ENCODE measurements at regions not wholly inside any gene's neighbourhood (a gene's known extent, or its start where the extent isn't known, plus 50 kb on each side); places are given as distances from the start of the nearest gene placed in this dataset.

- DNase-seq (ENCODE audit: low spot score): no peak
Observed at GRCh38 chr13:85537601-85538000, 261.6 kb downstream of the SLITRK6 start.

DNA sequence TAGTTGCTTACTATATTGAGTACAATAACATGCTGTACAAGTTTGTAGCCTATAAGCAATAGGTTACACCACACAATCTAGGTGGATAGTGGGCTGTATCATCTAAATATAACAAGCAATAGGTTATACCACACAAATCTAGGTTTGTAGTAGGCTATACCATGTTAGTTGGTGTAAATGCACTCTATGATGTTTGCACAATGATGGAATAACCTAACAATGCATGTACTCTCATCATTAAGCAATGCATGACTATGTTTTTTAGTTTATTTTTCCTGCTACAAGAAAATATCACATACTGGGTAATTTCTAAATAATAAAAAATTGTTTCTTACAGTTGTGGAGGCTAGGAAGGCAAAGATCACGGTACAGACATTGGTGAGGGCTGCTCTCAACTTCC, 262.5 kb downstream of the SLITRK6 start:
- DNase-seq (ENCODE audit: low spot score): no peak

GRCh38 chr13:85535316-85536084, 263.7 kb downstream of the SLITRK6 start:
- no peak for DNase-seq (ENCODE audit: low spot score)

DNA sequence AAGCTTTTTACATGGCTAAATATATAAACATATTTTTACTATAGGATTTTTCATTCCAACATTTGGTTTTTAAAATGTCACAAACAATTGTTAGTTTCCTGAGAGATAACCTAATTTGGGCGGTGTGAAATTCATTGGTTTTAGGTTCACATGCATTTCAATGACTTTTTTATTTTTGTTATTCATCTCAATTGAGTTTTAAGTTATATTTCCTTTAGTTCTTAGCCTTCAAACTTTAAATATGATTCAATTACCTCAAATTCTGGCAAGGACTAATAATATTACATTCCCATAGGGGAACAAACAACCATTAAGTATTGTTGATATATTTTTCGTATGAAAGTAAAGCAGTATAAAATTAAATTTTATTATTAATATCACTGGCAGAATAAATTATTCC, 265.3 kb downstream of the SLITRK6 start:
- DNase-seq (ENCODE audit: low spot score): no peak

GRCh38 chr13:85529218-85529594, 270.0 kb downstream of the SLITRK6 start:
- DNase-seq (ENCODE audit: low spot score): no peak

DNA sequence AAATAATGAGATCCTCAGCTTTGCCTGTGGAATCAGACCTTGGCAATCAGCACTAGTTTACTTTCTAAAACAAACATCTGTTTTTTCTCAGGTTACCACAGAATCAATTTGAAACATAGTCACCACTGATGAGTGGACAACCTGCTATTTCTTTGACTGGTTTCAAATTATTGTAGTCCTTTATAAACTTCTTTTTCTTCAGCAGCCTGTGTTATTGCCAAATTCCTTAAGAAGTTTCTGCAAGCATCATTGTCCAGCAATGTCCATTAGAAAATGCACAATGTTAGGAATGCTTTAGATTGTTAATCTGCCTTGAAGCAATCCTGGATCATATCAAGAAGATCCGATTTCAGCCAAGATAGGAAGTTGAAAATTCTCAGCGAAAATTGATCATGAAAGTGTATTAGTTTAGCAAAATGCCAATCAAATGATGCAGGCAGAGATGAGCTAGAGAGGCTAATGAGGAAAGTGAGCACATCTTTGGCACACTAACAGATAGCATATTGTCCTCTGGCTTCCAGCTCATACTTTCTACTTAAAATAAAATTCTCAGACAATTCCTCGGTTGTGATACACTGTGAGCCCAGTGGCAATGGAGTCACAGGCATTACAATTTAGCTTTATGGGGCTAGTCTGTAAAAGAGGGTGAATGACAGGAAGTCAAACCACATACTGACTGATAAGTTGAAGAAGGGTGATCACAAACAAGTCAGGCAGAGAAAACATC, 270.6 kb downstream of the SLITRK6 start:
- peak; percentile 4 for DNase-seq (ENCODE audit: low spot score)

DNA sequence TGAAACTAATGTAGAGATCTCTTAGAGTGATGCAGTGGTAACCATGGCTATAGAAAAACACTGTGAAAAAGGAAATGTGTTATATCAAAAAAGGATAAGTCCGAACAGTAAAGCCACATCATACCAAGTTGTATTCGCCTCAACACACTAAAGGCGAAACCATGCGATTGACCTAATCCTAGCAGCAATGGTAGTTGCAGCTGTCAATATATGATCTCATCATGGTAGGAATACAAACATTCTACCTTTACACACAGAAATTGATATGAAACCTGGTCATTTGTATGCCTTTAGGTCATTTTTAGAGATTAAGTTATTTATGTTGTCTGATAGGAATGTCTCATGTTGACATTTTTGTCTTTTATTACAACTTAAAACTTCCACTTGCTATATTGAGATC, 271.9 kb downstream of the SLITRK6 start:
- DNase-seq (ENCODE audit: low spot score): no peak

- DNase-seq (ENCODE audit: low spot score): no peak
Observed at GRCh38 chr13:85525411-85525810, 273.8 kb downstream of the SLITRK6 start.

GRCh38 chr13:85521657-85522056, 277.6 kb downstream of the SLITRK6 start:
- no peak for DNase-seq (ENCODE audit: low spot score)

DNA sequence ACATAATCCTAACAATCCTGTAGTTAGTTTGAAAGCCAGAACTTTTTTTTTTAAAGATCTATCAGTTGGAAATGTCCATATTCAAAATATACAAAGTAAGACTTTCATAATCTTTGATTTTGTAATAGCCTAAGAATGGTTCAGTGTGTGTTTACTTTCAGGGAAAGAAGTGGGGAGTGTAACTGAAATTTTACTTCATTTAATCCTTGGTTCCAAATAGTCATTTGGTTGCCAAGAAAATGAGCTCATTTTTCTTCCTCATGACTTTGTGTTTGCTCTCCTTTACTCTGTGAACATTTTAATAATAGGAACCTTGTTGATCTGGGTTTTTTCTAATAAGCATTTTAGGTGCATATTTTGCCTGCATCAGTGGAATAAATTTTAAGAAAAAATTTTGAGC, 278.8 kb downstream of the SLITRK6 start:
- no peak for DNase-seq (ENCODE audit: low spot score)

GRCh38 chr13:85519363-85519762, 279.9 kb downstream of the SLITRK6 start:
- no peak for DNase-seq (ENCODE audit: low spot score)

GRCh38 chr13:85512421-85512820, 286.8 kb downstream of the SLITRK6 start:
- DNase-seq (ENCODE audit: low spot score): no peak

DNA sequence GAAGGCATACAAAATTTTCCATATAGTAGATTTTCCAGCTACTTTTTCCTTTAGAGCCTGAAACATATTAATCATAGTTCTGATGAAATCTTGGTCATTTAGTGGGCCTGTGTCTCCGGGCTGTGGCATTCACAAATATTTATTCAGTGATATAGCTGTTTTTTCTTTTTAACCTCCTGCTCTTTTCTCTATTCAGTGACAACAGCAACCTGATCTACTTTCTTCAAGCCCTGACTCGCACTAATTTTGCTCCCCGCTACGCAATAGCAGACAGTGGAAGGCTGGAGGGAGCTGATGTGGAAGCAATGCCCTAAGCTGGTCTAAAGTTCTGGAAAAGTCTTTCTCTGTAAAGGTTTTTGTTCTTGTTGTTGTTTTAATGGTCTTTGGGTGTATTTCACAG, 289.7 kb downstream of the SLITRK6 start:
- DNase-seq (ENCODE audit: low spot score): no peak

GRCh38 chr13:85508683-85509329, 290.4 kb downstream of the SLITRK6 start:
- no peak for DNase-seq (ENCODE audit: low spot score)

DNA sequence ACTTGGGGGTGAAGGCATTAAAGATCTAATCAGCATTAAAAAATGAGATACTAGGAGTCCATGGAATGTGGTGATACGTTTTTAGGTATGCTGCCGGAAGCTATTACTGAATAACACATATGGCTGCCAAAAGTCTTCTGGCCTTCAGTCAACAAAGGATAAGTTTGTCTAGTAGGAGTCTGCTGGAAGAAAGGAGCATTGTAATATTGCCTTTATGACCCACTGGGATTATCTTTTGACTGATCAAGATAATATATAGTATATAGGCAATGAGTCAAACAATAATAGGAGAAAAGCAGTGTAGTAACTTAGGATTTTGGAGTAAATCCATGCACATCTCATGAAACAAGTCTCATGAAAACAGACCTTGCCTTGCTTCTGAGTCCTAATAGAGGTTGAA, 295.4 kb downstream of the SLITRK6 start:
- DNase-seq (ENCODE audit: low spot score): no peak

DNA sequence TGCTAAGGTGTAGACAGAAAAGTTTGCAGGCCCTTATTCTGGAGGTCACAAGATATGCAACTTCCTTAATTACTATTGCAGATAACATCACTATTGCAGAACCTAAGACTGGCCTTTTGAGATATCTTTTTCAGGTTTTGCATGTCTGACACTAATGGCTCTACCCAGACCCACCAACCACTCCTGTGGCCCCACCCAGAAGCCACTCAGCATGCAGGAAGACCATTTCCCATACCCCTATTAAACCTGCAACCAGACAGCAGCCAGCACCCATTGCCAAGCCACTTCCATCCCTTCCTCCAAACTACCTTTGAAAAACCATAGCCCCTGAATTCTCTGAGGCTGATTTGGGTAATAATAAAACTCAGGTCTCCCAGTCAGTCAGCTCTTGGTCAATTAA, 297.6 kb downstream of the SLITRK6 start:
- no peak for DNase-seq (ENCODE audit: low spot score)

DNA sequence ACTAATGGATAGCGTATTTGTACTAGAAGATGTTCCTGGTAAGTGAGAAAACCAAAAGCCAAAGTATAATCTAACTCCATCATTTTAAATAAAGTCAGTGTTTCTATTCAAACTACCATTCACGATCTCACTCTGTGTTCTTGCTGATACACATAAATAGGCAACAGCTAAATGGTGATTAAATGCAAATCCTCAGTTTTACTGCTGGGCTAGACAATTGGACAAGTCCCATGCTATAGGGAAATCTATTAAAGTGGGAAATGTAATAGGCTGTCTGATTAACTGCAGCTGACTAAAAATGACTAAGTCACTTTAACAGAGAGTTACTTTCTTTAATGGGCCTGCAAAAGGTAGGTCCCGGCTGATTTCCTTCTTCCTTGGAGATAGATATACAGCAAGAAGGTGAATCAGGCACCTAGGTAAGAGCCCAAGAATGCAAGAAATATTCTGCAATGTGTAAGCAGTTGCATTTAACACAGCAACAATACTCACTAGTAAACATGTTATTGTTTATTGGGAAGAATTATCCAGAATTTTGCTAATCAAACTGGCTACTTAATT, 298.4 kb downstream of the SLITRK6 start:
- no peak for DNase-seq (ENCODE audit: low spot score)

DNA sequence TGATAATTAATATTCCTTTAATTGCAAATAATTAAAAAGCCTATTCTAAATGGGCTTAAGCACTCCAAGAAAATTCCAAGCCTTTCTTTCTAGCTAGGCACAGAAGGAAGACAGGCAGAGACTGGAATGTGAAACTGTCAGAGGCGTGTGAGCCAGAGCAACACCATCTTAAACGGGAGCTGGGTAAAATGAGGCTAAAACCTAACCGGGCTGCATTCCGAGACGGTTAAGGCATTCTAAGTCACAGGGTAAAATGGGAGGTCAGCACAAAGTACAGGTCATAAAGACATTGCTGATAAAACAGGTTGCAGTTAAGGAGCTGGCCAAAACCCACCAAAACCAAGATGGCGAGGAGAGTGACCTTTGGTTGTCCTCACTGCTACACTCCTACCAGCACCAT, 300.4 kb downstream of the SLITRK6 start:
- no peak for DNase-seq (ENCODE audit: low spot score)

DNA sequence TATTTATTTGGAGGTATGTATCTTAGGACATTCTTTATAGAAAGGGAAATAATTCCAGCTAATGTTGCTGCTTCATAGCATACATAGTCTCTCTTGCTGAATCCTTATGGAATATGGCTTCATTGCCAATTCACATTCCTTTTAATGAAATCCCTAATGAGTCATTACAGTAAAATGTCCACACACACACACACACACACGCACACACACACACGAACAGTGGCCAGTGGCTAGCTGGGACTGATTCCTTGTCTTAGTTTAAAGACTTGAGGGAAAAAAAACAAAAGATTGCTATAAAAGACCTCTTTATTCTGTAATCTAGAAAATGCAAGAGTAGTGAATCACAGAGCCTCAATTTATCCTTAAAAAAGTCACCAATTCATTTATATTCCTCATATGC, 301.6 kb downstream of the SLITRK6 start:
- DNase-seq (ENCODE audit: low spot score): no peak

- DNase-seq (ENCODE audit: low spot score): no peak
Observed at GRCh38 chr13:85492283-85492682, 306.9 kb downstream of the SLITRK6 start.

DNA sequence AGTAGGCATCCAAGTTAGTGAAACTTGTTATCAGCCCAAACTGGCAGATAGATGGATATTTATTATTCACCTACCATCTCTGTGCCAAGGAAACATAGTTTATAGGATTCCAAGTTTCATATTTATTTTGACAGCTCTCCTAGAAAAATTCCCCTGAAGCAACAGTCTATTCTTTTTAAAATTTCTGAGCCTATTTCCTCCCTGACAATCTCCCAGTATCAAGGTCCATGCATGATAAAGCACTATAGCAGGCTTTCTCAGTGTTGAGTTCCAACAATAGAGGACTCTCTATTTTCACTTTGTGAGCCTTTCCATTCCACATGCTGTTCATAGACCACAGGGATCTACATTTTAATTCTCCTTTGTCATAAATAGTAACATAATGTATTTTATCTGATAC, 312.6 kb downstream of the SLITRK6 start:
- DNase-seq (ENCODE audit: low spot score): no peak

DNA sequence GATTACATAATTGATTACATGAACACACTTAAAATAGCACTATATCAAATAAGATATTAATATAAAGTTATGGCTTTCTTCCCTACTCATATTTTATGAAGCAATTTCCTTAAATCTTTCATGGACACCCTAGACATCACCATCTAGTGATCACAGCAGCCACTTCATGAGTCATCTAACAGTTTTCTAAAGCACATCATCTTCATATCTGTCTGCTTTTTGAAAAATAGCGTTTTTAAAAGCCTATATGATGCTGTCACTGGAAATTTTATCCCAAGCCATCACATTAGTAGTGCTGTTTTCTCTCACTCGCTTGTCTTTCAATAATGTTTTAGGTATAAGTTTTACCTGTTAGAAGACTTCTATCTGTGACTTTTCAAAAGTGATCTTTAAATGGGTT, 326.1 kb downstream of the SLITRK6 start:
- no peak for DNase-seq (ENCODE audit: low spot score)

DNA sequence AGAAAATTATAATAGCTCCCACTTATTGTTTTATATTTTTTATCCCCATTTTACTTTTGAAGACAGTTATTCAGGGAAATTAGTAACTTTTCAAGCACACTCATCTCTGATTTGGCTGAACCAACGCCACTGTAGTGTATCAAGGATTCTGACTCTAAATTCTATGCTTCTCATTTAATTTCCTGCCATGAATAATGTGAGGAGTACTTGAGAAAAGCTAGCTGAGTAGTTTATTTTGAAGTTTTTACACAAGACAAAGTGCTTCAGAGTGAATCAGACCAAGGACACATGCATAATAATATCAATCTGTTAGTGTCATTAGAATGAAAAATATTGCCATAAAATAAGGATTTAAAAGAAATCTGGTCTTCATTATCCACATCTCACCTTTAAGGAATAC, 329.9 kb downstream of the SLITRK6 start:
- no peak for DNase-seq (ENCODE audit: low spot score)
